H9 (cell line): ENCODE measurements at regions not wholly inside any gene's neighbourhood (a gene's known extent, or its start where the extent isn't known, plus 50 kb on each side); places are given as distances from the start of the nearest gene placed in this dataset.

ENCODE experiments used
- DNase-seq: peaks from one replicate; pipeline ENCODE4 v3.0.0-alpha.2; 2017
- H2AFZ ChIP-seq: one replicate; pipeline ENCODE4 v1.6.1; 2013; ENCODE audit warnings: mild to moderate bottlenecking, low read length, control low read depth, moderate library complexity
- H2AK5ac ChIP-seq: 2 replicates; pipeline ENCODE4 v1.6.1; 2013; ENCODE audit warnings: low read length, control low read depth, mixed read lengths; ENCODE audit not compliant: insufficient read length
- H2BK120ac ChIP-seq: one replicate; pipeline ENCODE4 v1.6.1; 2013; ENCODE audit warnings: low read depth, mild to moderate bottlenecking, low read length, control low read depth, inconsistent platforms; ENCODE audit not compliant: poor library complexity, severe bottlenecking
- H2BK12ac ChIP-seq: 2 replicates; pipeline ENCODE4 v1.6.1; 2013; ENCODE audit warnings: low read length, control low read depth, mixed read lengths, low read depth; ENCODE audit not compliant: insufficient read length
- H2BK15ac ChIP-seq: 2 replicates; pipeline ENCODE4 v1.6.1; 2013; ENCODE audit warnings: low read depth, low read length, control low read depth
- H2BK20ac ChIP-seq: one replicate; pipeline ENCODE4 v1.6.1; 2013; ENCODE audit warnings: low read depth, mild to moderate bottlenecking, low read length, control low read depth, inconsistent platforms; ENCODE audit not compliant: poor library complexity, severe bottlenecking
- H2BK5ac ChIP-seq: 2 replicates; pipeline ENCODE4 v1.6.1; 2013; ENCODE audit warnings: low read length, control low read depth, mixed read lengths; ENCODE audit not compliant: insufficient read length
- H3K14ac ChIP-seq: 2 replicates; pipeline ENCODE4 v1.6.1; 2013; ENCODE audit warnings: low read length, control low read depth; ENCODE audit not compliant: insufficient read depth
- H3K18ac ChIP-seq: 2 replicates; pipeline ENCODE4 v1.6.1; 2013; ENCODE audit warnings: low read depth, mild to moderate bottlenecking, mixed read lengths, low read length, control low read depth; ENCODE audit not compliant: insufficient read length
- H3K23ac ChIP-seq: 2 replicates; pipeline ENCODE4 v1.6.1; 2013; ENCODE audit warnings: low read length, control low read depth, mixed read lengths, low read depth; ENCODE audit not compliant: insufficient read length
- H3K23me2 ChIP-seq: 2 replicates; pipeline ENCODE4 v1.6.1; 2013; ENCODE audit warnings: low read depth, mild to moderate bottlenecking, mixed read lengths, low read length, control low read depth; ENCODE audit not compliant: insufficient read length, poor library complexity, severe bottlenecking
- H3K27ac ChIP-seq: 2 replicates; pipeline ENCODE4 v1.5.1; 2013; ENCODE audit warnings: low read length, control low read depth, mixed read lengths, low read depth; ENCODE audit not compliant: insufficient read length
- H3K27me3 ChIP-seq: 2 replicates; pipeline ENCODE4 v1.6.1; 2013; ENCODE audit warnings: low read length, control low read depth, inconsistent platforms; ENCODE audit not compliant: insufficient read depth
- H3K4ac ChIP-seq: 2 replicates; pipeline ENCODE4 v1.6.1; 2013; ENCODE audit warnings: low read depth, mild to moderate bottlenecking, control low read depth, inconsistent platforms, low read length, moderate library complexity
- H3K4me1 ChIP-seq: 2 replicates; pipeline ENCODE4 v1.6.1; 2013; ENCODE audit warnings: low read length, control low read depth, inconsistent platforms; ENCODE audit not compliant: insufficient read depth
- H3K4me2 ChIP-seq: 2 replicates; pipeline ENCODE4 v1.6.1; 2013; ENCODE audit warnings: low read length, control low read depth, mixed read lengths; ENCODE audit not compliant: insufficient read length, insufficient read depth
- H3K56ac ChIP-seq: 2 replicates; pipeline ENCODE4 v1.6.1; 2013; ENCODE audit warnings: low read depth, mild to moderate bottlenecking, mixed read lengths, low read length, control low read depth; ENCODE audit not compliant: insufficient read length
- H3K79me1 ChIP-seq: 2 replicates; pipeline ENCODE4 v1.6.1; 2013; ENCODE audit warnings: low read depth, mild to moderate bottlenecking, moderate library complexity, low read length, control low read depth, inconsistent platforms; ENCODE audit not compliant: insufficient read depth, poor library complexity, severe bottlenecking
- H3K79me2 ChIP-seq: 2 replicates; pipeline ENCODE4 v1.6.1; 2013; ENCODE audit warnings: low read length, control low read depth, inconsistent platforms; ENCODE audit not compliant: insufficient read depth
- H3K9ac ChIP-seq: 2 replicates; pipeline ENCODE4 v1.6.1; 2013; ENCODE audit warnings: low read length, control low read depth, mixed read lengths; ENCODE audit not compliant: insufficient read length; ENCODE audit errors: extremely low read depth
- H3K9me3 ChIP-seq: one replicate; pipeline ENCODE4 v1.6.1; 2013; ENCODE audit warnings: low read depth, low read length, inconsistent platforms; ENCODE audit not compliant: control insufficient read depth
- H3T11ph ChIP-seq: one replicate; pipeline ENCODE4 v1.6.1; 2013; ENCODE audit warnings: mild to moderate bottlenecking, low read length, control low read depth, inconsistent platforms
- H4K20me1 ChIP-seq: one replicate; pipeline ENCODE4 v1.6.1; 2013; ENCODE audit not compliant: control insufficient read depth, insufficient read length, insufficient read depth
- H4K5ac ChIP-seq: 2 replicates; pipeline ENCODE4 v1.6.1; 2013; ENCODE audit warnings: low read depth, mild to moderate bottlenecking, mixed read lengths, low read length, control low read depth; ENCODE audit not compliant: insufficient read length
- H4K8ac ChIP-seq: replicated peaks from 2 replicates; pipeline ENCODE4 v1.6.1; 2013; ENCODE audit warnings: low read length, control low read depth, mixed read lengths, low read depth; ENCODE audit not compliant: insufficient read length
- H4K91ac ChIP-seq: 2 replicates; pipeline ENCODE4 v1.6.1; 2013; ENCODE audit warnings: low read depth, mild to moderate bottlenecking, moderate library complexity, mixed read lengths, low read length, control low read depth; ENCODE audit not compliant: insufficient read length
- H3K27ac Mint-ChIP-seq, 3 experiments: 2 replicates in 2 of 3; 3 replicates in 1 of 3; pipeline ENCODE4 v1.8.0; 2020 to 2021; ENCODE audit warnings: mixed read lengths in 3 of 3, mild to moderate bottlenecking in 1 of 3, moderate library complexity in 1 of 3
- H3K27me3 Mint-ChIP-seq: 2 replicates; pipeline ENCODE4 v1.8.0; 2021; ENCODE audit warnings: low read depth, mild to moderate bottlenecking, moderate library complexity, mixed read lengths
- H3K36me3 Mint-ChIP-seq, 3 experiments: 2 replicates in 2 of 3; 3 replicates in 1 of 3; pipeline ENCODE4 v1.8.0; 2020 to 2021; ENCODE audit warnings: low read depth in 3 of 3, mixed read lengths in 3 of 3; ENCODE audit not compliant: insufficient read depth in 1 of 3
- H3K4me1 Mint-ChIP-seq, 2 experiments: 2 replicates each; pipeline ENCODE4 v1.8.0; 2020; ENCODE audit warnings: mixed read lengths in 2 of 2
- H3K4me3 Mint-ChIP-seq, 2 experiments: 2 replicates in 1 of 2; 3 replicates in 1 of 2; pipeline ENCODE4 v1.8.0; 2020 to 2021; ENCODE audit warnings: mild to moderate bottlenecking in 2 of 2, mixed read lengths in 2 of 2, moderate library complexity in 1 of 2
- H3K9me3 Mint-ChIP-seq, 2 experiments: 2 replicates in 1 of 2; 3 replicates in 1 of 2; pipeline ENCODE4 v1.8.0; 2020; ENCODE audit warnings: mild to moderate bottlenecking in 2 of 2, mixed read lengths in 2 of 2, moderate library complexity in 1 of 2
- CTCF ChIP-seq: fragments of 200-600 bp; sonication (generic); conservative IDR thresholded peaks from 3 replicates; pipeline ENCODE4 v1.8.0; 2021; ENCODE audit warnings: antibody characterized with exemption, mild to moderate bottlenecking
- WGBS: extraction: QIAGEN DNeasy Blood & Tissue Kit; methylation state at CpG from one replicate; pipeline ENCODE4 v1.1.7; 2013; ENCODE audit warnings: missing lambda C conversion rate, low lambda C conversion rate, mixed read lengths; ENCODE audit not compliant: insufficient read length; ENCODE audit errors: extremely low coverage; 5-methylcytosine and 5-hydroxymethylcytosine counted together

GRCh38 chr22:34333285-34333684, 413.0 kb upstream of the LARGE1 start:
- Histone ChIP-seq H3K14ac (no peak overlapping the region), H4K8ac (no peak overlapping the region), H3K27me3 (no peaks in the 10 kb centered on the region), H3T11ph (no peak overlapping the region), H4K20me1 (no peaks in the 10 kb centered on the region), H2BK12ac (no peak overlapping the region), H3K79me1 (no peaks in the 10 kb centered on the region), H3K4me1 (no peaks in the 10 kb centered on the region), H2BK15ac (no peak overlapping the region), H2AK5ac (no peak overlapping the region), H2BK120ac (no peak overlapping the region), H3K56ac (no peak overlapping the region), H3K23ac (no peak overlapping the region), H4K91ac (no peak overlapping the region), H2BK5ac (no peak overlapping the region), H4K5ac (no peak overlapping the region), H2BK20ac (no peak overlapping the region), H2AFZ (no peak overlapping the region), H3K9me3 (peaks cover 8% of the 10 kb centered on the region), H3K4ac (no peak overlapping the region), H3K18ac (no peak overlapping the region), H3K79me2 (no peaks in the 10 kb centered on the region), H3K23me2 (no peaks in the 10 kb centered on the region), H3K4me2 (no peak overlapping the region), H3K9ac (no peak overlapping the region), H3K27ac (no peak overlapping the region)
- Mint-ChIP-seq H3K4me3 (no peak overlapping the region), H3K27me3 (peaks cover 4% of the 10 kb centered on the region), H3K36me3 (peaks cover 4 to 15% (median 7%) of the 10 kb centered on the region in 3 experiments; a peak in 6 of 7 replicates), H3K9me3 (peaks cover 31% of the 10 kb centered on the region in 2 experiments), H3K27ac (no peak overlapping the region), H3K4me1 (no peaks in the 10 kb centered on the region)
- DNase-seq, result peak; percentile 39
- TF ChIP-seq CTCF, result peak; percentile 49; the same call in 2 of the 3 replicates
- WGBS, result no CpG with 5 or more reads among the region's 4 CpGs
